A172 (cell line): ENCODE measurements at regions not wholly inside any gene's neighbourhood (a gene's known extent, or its start where the extent isn't known, plus 50 kb on each side); places are given as distances from the start of the nearest gene placed in this dataset.

ENCODE experiments used
- DNase-seq: peaks from one replicate; pipeline ENCODE4 v3.0.0-alpha.2; 2015; ENCODE audit warnings: low spot score

DNA sequence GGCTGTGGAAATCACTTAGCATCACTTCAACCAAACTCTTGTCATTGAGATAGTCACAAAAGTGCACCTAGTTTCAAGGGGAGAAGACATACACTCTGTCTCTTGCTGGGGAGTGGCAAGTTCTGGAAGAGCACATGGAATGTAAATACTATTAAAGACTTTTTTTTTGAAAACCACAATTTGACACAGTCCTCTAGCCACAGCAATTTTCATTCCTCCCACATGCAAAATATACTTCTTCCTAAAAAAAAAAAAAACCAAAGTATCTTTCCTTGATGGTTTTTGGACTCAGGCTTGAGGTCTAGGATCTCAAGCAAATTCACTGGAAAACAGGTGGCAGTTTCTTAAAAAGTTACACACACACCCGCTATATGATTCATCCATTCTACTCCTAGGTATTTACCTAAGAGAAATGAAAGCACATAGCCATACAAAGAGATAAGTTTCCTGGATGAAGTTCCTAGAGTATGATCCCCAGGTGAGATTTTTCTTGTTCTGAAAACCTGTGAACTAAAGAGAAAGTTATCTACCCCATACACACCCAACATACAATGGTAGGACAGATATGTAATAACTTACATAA lies 295.8 kb downstream of the SP3 start:
- no peak for DNase-seq

DNA sequence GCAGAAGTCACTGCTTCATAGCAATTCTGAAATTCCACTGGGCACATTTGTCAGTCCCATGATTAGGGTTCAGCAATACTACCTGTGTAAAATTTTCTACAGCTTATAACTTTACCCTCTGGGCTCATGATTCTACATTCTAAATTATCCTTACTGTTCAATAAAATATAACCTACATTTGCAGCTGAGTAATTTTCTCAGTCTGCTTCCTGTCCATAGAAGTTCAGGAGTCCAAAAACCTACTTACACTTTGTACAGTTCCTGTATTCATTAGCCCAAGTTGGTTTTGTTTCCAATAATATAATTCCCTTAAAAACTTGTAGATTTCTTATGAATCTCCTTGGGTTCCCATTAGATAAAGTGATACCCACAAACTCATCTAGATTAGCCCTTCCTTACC lies 295.3 kb downstream of the SP3 start:
- DNase-seq = no peak

DNA sequence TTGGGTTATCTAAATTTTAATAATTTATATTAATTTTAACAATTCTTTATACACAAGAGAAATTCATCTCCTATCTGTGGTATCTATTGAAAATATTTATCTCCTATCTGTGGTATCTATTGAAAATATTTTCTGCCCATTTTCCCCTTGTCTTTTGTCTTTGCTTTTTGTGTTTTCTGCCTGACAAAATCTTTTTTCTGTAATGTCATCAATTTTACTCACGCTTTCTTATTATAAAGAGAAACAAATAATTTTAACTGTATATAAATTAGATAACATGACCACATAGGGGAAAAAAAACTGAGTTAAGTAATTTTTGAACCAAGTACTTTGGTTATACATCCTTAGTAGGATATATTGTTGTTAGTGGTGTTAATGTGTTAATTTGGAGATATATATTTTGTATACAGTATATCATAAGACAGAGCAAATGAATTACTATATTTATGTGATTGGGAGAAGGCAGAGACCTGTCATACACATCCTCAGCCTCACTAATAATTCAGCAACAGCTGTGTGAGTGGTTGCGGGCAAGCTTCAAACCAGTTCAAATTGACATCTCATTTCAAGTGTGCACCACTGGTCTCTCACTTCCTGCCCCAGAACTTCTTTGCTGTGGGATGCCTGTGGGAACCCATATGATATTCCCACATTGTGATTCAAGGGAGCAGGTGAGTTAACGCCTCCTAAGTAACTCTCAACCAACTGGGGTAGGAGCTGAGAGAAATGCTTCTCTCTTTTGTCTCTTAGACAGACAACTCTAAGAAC lies 292.4 kb downstream of the SP3 start:
- no peak for DNase-seq

DNA sequence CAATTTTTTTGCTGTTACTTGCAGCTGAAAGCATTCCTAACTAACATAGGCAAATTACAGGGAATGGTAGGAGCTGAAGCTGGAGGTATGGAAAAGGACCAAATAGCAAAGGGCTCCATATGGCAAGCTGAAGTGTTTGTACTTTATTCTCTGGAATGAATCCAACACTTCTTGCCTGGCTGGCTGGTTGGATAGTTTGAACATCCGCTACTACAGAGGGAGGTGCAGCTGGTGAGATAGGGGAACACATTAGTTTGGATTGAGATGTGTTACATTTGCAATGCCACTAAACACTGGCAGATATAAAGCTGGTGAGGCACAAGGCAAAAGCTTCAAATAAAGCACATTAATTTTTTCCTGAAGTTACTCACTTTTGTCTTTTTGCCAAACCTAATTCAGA lies 291.5 kb downstream of the SP3 start:
- DNase-seq = no peak

DNA sequence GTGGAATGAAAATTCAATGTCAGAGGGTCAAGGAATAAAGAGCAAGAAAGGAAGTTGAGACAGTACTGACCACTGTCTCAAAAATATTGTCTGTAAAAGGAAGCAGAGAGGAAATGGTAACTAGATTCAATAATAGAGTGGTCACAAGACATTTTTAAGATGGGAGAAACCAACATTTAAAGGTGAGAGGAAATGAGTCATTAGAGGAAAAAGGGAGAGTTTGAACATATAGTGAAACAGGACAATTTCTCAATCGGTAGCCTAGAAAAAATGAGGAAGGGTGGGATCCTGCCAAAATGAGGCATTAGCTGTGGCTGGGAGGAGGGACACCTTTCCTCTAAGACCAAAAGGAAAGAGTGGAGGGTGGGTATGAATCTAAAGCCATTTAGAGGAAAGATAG lies 288.5 kb downstream of the SP3 start:
- DNase-seq = peak; percentile 45

DNA sequence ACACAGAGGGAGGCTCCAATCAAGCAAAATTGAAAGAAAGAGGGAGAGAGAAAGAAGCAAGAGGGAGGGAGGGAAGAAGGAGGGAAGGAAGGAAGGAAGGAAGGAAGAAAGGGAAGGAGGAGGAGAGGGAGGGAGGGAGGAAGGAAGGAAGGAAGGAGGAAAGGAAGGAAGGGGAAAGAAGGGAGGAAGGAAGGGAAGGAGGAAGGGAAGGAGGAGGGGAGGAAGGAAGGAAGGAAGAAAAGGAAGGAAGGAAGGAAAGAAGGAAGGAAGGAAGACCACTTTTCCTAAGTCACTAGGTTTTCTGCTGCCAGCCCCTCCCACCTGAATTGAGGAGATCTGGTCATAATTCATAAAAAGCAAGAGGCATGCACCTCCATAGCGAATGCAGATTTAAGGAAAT lies 287.0 kb downstream of the SP3 start:
- no peak for DNase-seq

DNA sequence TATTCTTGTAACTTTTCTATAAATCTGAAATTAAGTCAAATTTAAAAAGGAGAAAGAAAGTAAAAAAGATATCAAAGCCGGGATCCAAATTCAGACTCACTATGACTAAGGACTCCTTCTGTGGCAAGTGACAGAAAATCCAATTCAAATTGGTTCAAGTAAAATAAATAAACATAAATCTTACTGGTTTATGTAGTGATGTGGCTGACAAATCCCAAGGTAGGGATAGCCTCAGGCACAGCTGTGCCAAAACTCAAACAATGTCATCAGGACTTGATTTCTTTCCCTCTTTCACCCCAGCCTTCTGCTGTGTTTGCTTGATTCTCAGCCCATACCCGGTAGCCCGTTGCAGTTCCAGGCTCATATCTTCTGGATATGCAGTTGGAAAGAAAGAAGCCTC lies 284.6 kb downstream of the SP3 start:
- DNase-seq = no peak

DNA sequence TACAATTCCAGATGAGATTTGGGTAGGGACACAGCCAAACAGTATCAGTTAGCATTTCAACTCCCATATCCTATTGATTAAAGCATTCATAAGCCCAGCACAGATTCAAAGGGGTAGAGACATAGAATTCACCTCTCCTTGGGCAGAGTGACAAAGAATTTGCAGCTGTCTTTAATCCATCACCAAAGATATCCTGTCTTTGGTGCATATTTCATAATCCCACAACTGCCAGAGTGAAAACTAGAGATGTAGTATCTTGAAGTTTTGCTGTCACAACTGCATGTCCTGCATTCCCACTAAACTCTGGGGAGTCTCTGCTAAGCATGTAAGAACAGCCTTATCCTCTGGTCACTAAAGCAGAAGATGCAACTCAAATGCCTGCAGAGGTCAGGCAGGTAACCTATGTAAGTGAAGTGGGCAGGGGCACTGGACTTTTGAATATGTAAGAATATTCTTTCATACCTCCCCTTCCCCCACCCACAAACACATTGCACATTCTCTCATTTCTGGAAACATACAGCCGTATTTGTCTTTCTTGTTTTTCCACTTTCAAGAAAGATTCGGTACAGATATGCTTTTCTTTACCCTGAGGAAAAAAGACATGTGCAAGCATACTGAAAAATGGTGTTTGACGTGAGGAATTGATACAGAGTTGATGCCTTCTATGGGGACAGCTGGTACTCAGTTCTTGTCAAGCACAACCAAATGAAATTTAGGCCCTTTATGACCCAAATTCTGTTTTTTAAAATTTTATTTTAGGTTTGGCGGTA lies 283.1 kb downstream of the SP3 start:
- no peak for DNase-seq

DNA sequence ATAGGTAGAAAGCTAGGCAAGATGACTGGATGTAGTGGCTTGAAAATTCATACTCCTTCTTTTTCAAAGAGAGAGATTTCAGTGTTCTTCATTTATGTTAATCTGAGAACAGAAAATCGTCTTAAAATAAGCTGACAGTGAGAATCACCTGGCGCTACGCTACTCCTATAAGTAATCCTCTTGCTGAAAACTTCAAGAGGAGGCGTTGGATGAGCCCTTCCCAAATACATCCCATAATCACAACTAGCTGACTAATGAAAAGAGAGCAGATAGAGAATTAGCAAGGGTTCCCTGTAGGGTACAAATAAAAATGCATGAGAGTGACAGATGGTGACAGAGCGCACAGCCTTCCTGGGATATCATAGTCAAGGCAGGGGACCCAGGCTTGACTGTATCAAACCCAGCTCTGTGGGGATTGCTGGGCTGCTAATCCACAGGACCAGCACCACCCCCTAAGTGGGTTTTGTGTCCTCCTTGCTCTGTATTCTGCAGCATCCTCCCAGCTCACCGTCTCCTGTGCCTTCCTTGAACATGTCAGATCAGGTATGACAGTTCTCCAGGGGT lies 280.2 kb downstream of the SP3 start:
- no peak for DNase-seq

DNA sequence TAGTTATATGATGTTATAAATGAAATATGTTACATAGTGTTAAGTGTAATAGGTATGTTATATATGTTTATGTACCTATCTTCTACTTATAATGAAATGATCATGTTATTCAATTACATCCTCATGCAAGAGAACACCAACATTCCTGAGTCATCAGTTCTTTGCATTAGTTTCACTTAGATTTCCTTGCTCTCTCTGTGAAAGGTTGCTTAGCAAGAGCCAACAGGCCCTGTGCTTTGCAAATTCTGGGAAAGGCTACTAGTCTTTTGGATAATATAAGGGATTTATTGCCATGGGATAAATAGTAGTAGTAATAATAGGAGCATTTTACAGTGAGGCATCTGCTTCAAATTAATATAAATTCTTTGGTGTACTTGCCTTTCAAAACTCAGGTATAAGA lies 274.8 kb downstream of the SP3 start:
- no peak for DNase-seq

DNA sequence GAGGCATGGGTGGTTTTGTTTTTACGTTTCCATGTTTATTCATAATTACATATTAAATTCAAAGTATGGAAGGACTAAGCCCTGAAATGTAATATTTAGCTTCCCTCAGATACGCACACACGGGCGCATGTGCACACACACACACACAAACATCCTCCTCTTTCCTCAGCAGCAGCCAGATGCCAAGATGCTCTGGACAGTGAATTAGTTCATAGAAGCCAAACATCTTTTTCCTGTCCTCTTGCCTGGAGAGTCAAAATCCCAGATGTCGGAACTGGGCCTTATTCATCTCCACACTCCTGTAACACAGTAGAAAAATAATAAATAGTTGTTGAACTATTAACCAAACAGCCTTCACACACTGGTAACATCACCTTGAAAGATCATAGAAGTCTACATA lies 273.1 kb downstream of the SP3 start:
- no peak for DNase-seq

DNA sequence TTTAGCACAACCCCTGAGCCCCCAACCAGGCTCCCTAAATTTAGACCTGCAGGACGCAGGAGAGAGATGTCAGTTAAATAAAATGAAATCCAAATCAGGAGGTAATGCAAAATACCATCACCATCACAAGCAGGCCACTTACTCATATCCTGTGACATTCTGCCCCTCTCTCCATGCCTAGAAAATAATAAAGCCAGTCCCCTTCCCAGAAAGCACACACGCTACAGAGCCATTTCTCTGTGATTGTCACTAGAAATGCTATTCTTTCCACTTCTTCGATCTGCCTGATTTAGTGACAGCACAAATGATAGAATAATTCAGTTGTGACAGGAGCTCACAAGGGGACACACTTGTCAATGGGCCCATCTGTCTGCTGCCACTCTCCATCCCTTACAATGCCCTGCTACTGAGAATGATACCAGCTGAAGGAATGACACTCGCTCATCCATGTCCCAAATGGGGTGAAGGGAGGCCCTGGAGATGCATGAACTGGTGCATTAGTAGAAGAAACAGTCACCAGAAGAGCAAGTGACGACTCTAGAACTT lies 272.1 kb downstream of the SP3 start:
- DNase-seq = no peak

DNA sequence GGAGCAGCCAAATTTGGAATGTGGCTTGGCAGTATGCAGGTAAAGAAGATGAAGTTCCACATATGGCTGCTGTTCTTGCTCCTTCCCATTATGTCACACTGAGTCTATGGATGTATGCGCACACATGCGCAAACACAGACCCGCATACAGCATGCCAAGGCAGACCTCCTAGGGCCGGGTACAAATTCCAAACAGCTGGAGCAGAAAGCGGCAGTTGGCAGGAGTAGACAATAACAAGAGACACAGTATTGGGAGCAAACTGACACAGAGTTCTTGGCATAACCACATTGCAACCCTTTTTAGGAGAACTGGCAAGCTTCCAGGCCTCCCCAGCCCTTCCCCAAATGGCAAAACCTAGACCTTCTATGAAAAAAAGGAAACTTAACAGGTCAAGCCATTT lies 268.9 kb downstream of the SP3 start:
- no peak for DNase-seq

DNA sequence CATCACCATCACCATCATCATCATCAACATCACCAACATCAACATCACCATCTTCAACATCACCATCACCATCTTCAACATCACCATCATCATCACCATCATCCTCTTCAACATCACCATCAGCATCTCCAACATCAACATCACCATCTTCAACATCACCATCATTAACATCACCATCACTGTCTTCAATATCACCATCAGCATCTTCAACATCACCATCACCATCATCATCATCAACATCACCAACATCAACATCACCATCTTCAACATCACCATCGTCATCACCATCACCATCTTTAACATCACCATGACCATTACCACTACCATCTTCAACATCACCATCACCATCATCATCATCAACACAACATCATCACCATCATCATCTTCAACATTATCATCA lies 267.2 kb downstream of the SP3 start:
- no peak for DNase-seq

DNA sequence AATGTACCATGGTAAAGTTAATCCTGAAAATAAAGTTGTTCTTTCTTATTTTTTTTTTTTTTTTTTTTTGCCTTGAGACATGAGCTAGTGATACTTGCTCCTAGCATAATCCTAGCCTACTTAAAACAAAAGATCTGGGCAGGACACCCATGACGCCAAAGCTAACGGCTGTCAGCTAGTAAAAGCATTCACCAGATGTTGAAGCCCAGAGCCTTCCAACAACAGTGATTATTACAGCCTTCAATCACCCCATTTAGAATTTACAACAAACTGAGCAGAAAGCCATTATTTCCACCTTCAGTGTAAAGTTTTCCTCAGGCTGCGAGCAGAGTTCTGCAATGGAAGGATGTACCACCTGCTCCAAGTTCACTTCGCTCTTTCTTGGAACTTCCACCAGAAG lies 259.5 kb downstream of the SP3 start:
- DNase-seq = no peak

DNA sequence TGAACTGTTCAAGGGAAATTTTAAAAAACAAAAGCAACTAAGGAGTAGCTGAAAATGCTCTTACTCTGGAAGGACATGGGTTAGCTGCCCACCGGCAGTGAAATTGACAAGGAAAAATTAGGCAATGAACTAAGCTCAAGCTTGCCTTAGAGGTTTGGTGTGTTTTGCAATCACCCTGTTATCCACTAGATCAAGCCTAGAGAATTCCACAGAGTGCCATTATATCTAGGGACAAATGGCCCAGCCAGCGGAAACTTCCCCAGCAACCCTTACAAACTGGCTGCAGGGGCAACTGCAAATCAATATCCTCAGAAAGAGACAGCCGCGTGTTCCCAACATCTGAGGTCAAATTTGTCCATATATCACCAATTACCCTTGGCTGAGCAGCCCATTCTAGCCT lies 258.2 kb downstream of the SP3 start:
- no peak for DNase-seq

DNA sequence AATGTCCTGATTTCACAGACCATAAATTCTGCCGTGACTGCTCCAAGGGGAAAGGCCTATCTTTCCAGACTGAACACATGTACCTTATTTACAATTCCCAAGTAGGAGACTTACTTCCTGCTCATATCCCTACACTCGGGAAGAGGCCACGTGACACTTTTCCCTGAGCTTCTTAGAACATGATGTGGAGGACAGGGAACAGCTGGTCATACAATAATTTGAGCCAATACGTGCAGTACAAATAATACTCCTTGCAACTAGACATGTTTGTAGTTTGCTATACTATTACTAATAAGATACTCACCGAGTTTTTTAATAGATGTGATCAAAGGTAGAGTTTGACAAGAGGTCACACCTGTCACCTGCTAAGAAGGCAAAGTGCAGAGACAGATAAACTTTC lies 256.4 kb downstream of the SP3 start:
- DNase-seq = no peak

DNA sequence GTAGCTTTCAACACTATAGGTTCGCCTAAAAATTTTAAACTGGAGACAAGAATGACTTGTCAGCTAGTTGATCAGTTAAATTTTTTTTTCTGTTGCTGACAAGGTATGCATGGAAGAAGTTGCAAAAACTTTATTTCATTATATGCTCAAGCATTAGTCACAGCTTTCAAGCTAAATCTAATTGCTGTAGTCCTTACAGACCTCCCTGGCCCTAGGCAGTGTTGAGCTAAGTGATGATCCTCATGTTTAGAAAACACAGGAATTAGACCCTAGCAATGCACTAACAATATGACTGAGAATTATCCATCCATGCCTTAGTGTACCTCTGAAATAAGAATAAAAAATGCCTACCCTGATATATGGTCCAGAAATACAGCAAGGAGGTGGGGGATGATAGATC lies 253.4 kb downstream of the SP3 start:
- no peak for DNase-seq

DNA sequence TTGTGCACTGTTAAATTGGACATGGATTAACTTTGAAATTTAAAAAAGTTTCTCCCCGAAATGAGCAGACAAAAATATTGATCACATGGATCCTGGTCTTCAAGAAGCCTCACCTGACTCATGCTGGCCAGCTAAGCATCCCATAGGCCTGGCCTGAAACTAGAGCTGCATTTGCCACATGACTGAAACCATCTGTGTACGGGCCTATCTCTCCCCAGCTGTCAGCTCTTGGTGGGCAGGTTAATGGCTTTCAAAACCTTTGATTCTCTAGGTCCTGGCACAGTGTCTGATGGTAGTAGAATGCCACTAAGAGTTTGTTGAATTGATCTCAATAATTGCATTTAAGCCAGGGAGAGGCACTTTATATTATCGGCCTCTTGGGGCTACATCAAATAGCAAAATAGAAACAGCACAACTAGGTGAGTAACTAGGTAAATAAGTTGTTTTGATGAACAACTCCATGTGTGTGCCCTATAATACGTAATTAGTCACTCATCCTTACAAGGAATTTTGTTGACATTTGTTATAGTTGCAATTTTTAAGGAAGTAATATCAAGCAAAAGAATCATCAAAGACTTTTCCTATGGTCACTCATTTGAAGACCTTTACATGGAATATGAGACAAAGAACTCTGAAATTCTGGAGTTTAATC lies 251.1 kb downstream of the SP3 start:
- no peak for DNase-seq

DNA sequence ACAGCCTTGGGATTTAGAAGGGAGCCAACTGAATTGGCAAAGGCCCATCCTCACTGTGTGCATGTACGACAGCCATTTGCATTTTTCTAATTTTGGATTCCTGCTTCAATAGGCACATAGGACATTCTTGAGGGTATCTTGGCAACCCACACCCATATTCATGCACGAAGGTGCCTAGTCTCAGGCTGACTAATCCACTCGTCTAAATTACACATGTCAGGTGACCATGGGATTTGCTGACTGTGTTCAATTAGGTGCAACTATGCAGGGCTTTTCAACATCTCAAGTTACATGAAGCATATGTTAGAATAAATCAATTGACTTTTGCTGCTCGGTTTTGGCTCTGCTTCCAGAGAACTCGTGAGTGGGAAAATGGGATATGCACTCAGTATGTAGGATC lies 249.7 kb downstream of the SP3 start:
- no peak for DNase-seq

DNA sequence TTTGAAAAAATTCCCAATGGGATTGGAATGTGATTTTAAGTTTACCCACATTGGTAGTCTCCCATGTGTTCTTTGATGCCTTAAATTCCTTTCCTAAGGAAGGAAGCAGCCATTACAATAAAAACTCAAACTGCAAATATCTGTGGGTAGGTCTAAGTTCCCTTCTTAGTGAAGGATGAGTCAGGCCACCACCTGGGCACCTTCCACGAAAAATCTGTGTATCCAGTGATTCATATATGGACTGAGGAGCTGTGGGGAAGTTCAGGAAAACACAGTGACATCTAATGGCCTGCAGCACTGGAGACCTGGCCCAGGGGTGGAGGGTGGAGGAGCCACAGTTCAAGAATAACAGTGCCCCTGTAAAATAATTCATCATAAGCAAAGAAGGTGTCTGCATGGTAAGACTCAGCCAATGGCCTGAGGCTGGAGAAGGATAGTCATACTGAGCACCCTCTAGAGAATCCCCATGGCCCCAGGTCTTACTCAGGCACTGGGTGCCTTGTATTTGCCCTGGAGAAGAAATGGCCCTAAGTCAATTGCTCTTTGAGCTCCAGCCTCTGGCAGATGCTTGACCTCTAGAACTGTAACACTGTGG lies 248.6 kb downstream of the SP3 start:
- peak; percentile 33 for DNase-seq

DNA sequence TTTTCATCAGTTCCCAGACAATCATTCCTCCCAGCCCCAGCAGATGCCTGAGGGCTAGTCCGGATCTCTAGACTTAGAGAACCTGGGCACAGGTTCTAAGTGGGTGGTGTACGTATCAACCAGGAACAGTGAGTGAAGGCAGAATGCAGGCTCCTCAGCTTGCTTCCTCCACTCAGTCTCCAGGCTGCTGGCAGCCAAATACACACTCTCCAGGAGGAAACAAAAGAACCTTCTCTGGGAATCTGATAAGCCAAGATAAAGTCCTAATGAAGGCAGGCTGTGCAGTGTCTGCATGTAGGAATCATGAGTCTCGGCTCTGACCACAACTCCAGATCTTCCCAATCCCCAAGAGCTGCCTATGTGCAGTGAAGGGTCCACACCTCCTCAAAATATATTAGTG lies 245.7 kb downstream of the SP3 start:
- no peak for DNase-seq
